Fibroblast of skin of abdomen (primary cell): ENCODE measurements at regions not wholly inside any gene's neighbourhood (a gene's known extent, or its start where the extent isn't known, plus 50 kb on each side); places are given as distances from the start of the nearest gene placed in this dataset.
A peak's percentile ranks its signal among the peaks of the same experiment; 100 is the strongest.
"Not testable (repeated sequence)": the region's sequence is repeated elsewhere in the genome, so short reads cannot be mapped to it uniquely, and the experiment has no call there.

Source experiments
- DNase-seq: peaks from one replicate; pipeline ENCODE4 v3.0.0-alpha.2; 2013

DNA sequence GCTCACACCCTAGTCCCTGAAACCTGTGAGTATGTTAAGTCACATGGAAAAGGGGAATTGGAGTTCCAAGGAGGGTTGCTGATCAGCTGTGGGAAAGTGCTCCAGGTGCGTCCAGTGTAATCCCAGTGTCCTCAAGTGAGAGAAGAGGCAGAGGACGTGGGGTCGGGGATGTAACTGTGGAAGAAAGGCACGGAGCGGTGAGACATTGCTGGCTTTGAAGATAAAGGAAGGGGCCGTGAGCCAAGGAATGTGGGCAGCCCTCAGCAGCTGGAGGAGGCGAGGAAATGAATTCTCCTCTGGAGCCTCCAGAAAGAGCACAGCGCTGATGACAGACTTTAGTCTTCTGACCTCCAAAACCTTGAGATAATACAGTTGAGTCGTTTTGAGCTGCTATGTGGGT lies 191.6 kb upstream of the TMEM132C start:
- no peak for DNase-seq

DNA sequence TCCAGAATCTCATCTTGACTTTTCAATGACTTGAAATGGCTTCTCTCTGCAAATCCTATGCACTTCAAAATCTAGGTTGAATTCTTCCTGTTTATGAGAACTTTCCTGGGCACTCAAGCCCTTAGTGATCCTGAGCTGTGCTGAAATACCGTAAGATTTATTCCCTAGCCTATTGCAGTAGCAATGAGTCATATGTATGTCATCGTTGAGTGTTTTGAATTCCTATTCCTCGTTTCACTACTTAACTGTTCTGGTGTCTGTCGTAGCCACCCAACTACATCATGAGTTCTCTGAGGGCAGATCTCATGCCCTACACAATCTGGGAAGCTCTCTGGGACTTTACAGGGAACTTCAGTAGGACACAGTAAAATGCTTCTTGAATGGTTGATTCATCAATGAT lies 190.8 kb upstream of the TMEM132C start:
- peak; percentile 95 for DNase-seq

- DNase-seq, result peak; percentile 67
Observed at GRCh38 chr12:128077211-128077916, 189.6 kb upstream of the TMEM132C start.

- no peak for DNase-seq
Observed at GRCh38 chr12:128077917-128078298, 189.1 kb upstream of the TMEM132C start.

GRCh38 chr12:128078301-128078971 lies 188.5 kb upstream of the TMEM132C start:
- peak; percentile 87 for DNase-seq

GRCh38 chr12:128079446-128079845 lies 187.5 kb upstream of the TMEM132C start:
- DNase-seq, result no peak

DNA sequence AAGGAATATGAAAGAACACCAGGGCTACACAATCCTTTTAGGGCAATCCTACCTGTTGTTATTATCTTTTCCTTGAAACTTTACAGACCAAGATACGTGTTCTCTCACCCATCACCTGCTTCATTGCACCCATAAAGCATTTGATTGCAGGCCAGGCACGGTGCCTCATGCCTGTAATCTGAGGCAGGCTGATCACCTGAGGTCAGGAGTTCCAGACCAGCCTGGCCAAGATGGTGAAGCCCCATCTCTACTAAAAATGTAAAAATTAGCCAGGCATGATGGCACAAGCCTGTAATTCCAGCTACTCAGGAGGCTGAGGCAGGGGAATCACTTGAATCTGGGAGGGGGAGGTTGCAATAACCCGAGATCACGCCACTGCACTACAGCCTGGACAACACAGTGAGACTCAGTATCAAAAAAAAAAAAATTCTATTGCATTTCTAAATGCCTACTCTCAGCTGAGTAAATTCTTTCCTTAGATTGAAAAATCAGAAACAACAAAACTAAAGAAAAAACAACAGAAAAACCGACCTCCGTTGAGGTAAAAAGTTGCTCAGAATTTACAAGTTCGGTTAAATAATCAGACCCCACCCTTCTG lies 183.7 kb upstream of the TMEM132C start:
- no peak for DNase-seq

DNA sequence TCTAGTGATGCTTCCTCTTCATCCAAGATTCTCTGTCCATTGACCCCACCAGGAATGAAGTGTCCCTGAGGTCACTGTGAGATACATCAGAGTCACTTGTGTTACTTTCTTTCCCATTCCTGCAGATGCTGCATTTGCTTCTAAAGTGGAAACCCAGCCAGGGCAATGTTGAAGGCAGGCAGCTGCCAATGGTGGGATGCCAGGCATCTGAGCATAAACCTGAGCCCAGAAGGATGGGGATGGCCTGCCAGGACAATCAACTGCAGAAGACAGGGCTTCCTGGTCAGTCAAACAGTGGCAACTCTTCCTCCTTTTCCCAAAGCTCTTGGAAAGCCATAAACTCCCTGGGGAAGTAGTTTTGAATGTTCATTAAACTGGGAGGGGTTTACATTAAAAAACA lies 178.0 kb upstream of the TMEM132C start:
- no peak for DNase-seq

DNA sequence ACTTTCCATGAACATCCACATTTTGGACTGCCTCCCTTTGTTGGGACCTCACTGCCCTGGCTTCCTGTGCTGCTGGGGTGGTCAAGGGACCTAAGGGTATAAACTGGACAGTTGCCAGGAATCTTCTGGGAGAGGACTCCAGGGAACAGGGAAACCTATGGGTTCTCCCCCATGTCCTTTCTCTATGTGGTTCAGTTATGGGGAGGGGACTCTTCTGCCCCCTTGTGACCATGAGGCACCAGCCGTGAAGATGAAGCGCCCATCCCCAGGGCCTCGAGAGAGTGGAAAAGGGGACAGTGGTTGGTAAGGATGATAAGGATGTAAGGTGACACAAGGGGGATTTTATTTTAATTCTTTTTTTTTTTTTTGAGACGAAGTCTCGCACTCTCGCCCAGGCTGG lies 177.0 kb upstream of the TMEM132C start:
- no peak for DNase-seq

DNA sequence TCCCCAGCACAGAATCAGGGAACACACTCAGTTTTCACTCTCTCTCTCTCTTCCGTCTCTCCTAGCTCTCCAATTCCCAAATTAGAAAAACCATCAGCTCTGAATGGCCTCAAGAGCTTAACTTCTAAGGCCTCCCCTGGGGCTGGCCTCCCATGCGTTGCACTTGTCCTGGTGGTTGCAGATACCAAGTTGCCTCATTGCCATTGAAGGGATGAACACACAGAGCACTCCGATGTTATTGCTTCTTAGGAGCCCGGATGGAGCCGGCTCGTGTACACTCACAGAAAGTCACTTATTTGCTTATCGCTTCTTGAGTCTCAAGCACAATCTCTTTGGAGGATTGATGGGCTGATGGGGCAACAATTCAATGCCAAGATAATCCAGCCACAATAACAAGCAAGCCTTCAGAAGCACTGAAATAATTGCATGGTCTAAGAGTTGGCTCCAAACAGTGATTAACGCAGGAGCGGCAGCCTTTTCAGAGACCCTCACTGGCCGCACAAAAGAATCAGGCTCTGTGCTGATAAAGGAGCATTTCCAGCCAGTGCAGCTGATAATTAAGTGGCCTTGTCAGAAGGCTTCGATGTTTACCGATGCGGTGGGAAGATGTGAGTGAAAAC lies 175.8 kb upstream of the TMEM132C start:
- DNase-seq, result no peak

DNA sequence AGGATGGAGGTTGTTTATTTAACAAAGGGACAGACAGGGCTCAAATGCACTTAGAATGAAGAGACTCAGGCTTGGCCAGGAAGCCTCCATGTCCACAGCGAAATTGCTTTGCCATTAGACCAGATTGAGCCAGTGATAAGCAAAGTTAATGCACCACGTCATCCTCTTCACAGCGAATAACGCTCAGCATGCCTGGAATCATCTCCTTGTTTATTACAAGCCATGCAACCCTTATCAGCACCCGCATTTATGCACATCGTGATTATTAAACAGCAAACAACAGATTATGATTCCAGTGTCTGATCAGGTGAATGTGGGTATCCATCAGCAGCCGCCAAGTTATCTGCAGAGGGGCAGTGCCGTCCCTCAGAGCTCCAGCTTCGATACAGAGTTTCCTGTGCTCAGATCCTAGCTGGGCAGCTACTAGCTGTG lies 175.0 kb upstream of the TMEM132C start:
- no peak for DNase-seq

DNA sequence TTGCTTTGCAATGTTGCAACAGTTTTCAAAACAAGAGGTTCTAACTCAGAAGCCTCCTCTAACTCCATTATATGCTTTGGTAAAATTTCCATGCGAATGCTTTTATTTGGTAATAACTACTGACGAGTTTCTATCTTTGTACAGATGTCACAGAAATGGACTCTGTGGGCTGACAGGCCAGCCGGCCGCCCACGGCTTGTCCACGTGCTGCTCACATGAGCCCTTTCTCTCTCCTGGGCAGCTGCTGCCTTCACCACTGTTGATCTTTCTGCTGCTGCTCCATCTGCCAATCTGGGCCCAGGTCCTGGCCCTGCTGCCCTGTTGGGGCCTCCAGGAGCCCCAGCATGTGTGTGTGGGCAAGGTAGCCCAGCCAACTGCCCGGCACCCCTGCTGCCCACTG lies 168.2 kb upstream of the TMEM132C start:
- no peak for DNase-seq

GRCh38 chr12:128103152-128103551 lies 163.8 kb upstream of the TMEM132C start:
- no peak for DNase-seq

DNA sequence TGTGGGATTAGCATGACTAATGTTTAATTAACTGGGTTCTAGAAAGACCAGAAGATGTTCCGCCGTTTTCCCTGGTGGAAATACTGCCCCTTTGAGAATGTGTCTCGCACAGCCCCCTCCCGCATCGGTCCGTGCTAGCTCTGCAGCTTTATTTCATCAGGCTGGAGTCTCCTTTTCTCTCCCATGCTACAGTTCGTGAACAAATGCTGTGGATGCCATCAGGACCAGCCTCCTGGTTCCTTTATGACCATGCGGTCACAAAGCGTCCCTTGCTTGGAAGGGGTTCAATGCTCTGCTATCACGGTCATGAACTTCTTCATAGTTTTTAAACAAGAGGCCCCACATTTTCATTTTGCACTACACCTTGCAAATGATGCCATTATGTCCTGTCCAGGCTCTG lies 157.7 kb upstream of the TMEM132C start:
- DNase-seq, result no peak

DNA sequence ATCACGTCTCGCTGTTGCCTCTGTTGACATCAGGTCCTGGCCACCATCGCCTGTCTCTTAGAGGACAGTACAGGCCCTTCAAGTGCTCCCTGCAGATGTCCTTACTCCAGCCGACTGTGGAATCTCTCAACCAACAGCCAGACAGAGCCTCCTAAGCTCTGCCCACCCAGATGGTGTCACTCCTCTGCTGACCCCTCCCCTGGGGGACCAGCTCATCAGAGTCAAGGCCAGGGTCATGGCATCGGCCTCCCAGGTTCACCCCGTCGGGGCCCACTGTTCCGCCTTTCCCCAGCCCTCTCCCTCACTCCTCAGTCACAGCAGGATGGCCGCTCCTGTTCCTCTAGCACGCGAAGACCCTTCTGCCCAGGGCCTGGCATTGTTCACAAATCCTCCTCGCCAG lies 157.3 kb upstream of the TMEM132C start:
- no peak for DNase-seq

- no peak for DNase-seq
Observed at GRCh38 chr12:128111333-128111732, 155.6 kb upstream of the TMEM132C start.

DNA sequence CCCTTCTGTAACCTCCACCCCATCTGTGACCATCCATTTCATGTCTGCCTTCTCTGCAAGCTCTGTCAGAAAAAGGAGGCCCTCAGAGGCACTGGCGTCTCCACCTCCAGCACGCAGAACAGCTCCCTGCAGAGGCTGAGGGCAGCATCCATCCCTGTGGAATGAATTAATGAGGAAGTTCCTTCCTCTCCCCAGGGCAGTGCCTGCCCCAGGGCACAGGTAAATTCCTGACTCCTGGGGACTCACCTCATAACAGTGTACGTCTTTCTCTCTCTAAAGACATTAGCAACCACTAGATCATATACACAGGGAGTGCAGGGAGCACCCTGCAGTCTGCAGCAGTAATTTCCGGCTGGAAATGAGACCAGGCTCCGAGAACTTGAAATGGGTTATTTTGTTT lies 155.0 kb upstream of the TMEM132C start:
- no peak for DNase-seq

- DNase-seq, result not testable (repeated sequence)
Observed at GRCh38 chr12:128113250-128113649, 153.7 kb upstream of the TMEM132C start.

- no peak for DNase-seq
Observed at GRCh38 chr12:128114485-128114884, 152.5 kb upstream of the TMEM132C start.

DNA sequence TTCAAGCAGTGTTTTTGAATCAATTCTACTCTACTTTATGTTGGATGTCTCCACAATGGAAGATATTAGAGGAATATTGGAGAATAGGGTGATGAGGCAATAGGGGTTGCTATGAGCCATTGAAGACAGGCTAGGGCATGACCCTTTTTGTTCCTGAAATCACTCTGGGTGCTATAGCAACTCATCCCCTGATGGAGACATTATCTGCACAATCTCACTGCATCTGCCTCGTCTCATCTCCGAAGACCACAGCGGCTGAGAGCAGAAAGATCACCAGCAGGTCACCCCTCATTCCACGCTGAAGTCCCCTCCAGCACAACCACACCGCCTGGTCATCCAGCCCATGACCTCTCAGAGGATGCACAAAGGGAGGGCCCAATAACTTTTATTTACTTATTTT lies 150.4 kb upstream of the TMEM132C start:
- no peak for DNase-seq

GRCh38 chr12:128120035-128120434 lies 146.9 kb upstream of the TMEM132C start:
- DNase-seq, result no peak

GRCh38 chr12:128121424-128121823 lies 145.5 kb upstream of the TMEM132C start:
- no peak for DNase-seq

- DNase-seq, result no peak
Observed at GRCh38 chr12:128123096-128123495, 143.9 kb upstream of the TMEM132C start.

DNA sequence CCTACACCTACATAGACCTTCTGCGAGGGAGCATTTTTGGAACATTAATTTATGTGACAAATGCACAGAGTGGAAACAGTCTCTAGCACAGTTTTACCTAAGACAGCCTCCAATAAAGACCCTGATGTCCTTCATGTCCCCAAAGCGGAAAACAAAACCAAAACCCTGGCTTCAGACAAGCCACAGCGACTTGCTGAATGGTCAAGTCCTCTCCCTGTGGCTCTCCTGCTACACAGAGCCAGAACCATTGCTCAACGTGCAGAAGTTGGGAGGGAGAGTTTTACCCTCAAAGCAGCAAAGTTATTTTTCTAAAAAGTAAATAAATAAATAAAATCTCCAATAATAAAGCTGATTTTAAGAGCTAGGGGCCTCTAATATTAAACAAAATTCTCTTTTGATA lies 135.0 kb upstream of the TMEM132C start:
- DNase-seq, result no peak
